GM18511 (cell line): ENCODE measurements at regions not wholly inside any gene's neighbourhood (a gene's known extent, or its start where the extent isn't known, plus 50 kb on each side); places are given as distances from the start of the nearest gene placed in this dataset.

Source experiments
- ATAC-seq: cut with Tn5 transposase; IDR thresholded peaks from one replicate; pipeline ENCODE4 v1.9.1; 2021; ENCODE audit warnings: mild to moderate bottlenecking, moderate library complexity; ENCODE audit not compliant: unreplicated experiment

- ATAC-seq = peak; percentile 90
Measured at GRCh38 chr6:99219788-99220187, 129.7 kb downstream of the FAXC start.

DNA sequence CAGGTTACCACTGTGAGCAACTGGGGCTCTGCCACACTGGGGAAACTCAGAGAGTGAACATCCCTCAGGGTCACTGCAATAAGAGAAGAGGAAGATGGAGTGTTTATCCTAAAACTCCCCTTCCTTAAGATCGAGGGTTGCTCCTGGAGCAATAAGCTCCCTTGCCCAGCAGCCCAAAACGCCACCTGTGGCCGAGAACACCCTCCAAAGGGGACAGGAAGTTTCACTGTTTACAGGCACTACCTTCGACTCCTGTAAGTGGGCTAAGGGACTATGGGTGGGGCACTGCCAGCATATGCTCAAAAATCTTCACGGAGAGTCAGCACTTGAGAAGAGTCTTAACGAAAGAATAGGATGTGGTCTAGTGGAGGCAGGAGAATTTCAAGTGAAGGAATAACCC, 132.5 kb downstream of the FAXC start:
- ATAC-seq = no peak

- ATAC-seq = no peak
Measured at GRCh38 chr6:99195986-99196655, 153.4 kb downstream of the FAXC start.

- no peak for ATAC-seq
Measured at GRCh38 chr6:99192561-99192960, 156.9 kb downstream of the FAXC start.

GRCh38 chr6:99189823-99190721, 159.4 kb downstream of the FAXC start:
- ATAC-seq = peak; percentile 98

DNA sequence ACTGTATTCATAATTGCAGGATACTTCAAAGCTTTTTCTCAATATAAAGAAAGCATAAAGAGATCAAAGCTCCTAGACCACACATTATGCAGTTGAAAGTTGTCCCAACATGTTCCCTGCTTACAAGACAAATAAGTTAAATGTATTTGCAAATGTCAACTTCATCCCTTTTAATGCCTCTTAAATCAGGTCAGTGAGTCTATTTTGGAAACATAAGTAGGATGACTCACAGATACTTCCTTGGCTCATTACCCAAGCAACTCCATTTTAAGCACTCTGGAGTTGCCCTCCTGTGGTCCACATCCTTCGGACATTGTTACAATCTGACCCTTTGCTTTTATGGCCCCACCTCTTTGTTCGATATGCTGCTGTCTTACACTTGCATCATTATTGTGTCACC, 162.0 kb downstream of the FAXC start:
- ATAC-seq = no peak

DNA sequence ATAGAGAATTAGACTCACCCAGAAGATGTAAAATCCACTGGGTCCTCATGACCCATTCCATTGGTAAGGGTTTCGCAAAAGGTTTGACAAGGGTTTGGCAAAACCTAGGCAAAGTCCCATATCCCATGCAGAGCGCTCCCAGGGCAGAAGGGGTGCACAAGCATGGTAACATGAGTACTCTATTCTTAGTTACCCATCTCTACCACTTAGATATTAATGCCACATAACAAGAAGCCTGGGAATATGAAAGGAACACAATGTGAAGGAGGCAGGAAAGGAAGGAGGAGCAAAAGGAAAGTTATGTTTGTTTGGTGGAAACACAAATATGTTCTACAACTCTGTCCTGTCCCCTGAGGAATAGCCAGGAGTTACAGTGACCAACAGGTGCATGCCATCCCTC, 163.1 kb downstream of the FAXC start:
- ATAC-seq = no peak

GRCh38 chr6:99185525-99185924, 163.9 kb downstream of the FAXC start:
- no peak for ATAC-seq

DNA sequence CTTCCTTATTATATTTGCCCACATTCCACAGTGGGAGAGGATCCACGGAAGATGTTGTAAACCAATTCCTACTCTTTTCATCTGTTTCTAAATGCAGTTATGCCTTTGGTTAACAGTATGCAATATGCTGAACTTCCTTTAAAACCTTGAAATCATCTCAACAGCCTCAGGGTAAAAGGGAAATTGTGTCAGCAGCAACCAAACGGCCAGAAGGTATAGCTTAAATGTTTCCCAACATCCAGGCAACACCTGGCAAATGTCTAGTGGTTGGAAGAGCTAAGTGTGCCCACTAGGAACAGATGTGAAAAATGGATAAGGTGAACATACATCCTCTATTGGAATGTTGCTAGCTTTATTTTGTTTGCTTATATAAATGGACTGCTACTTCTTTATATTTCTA, 164.8 kb downstream of the FAXC start:
- ATAC-seq = no peak

DNA sequence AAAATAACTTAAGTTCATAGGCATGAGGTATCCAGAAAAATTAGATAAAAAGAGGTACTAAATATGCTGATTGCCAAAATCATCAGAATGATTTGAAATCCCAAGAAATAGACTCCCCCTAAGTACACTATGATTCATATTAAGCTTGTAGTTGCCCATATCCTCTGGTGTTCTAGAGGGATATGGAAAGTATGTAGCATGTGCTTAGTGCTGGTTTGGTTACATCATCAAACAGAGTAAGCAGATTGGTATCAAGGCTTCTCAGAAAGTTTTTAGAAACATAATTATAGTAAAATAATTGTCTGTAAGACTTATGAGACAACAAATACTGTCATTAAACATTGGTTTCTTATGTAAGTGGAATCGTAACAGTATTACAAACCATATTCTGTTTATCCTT, 166.4 kb downstream of the FAXC start:
- no peak for ATAC-seq

GRCh38 chr6:99181174-99181573, 168.3 kb downstream of the FAXC start:
- ATAC-seq = no peak

DNA sequence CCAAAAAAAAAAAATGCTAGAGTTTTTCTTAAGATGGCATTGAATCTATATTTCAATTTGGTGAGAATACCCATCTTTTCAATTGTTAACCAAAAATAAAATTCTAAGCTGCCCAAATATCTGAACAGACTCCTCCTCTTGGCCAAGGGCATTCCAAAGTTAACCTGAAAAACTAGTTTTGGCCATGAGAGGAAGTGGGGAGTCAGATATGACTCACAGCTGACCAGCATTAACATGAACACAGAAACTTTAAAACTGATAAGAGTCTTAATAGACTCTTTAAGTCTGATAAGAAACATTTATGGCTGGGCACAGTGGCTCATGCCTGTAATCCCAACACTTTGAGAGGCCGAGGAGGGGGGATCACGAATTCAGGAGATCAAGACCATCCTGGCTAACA, 171.3 kb downstream of the FAXC start:
- ATAC-seq = no peak

DNA sequence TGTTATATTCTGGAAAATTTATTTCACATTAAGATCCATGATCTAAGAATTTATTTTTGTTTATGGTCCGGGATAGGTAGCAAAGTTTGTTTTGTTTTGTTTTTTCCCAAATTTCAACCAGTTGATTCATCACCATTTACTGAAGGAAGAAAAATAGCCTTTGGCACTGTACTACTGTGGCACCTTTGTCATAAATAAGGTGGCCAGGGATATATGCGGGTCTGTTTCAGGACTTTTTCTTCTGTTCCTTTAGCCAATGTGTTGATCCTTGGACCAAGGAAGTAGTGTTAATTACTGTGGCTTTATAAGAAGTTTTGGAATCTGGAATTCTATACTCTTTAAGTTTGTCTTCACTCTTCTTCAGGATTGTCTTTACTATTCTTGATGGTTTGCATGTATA, 171.7 kb downstream of the FAXC start:
- ATAC-seq = no peak

- peak; percentile 94 for ATAC-seq
Measured at GRCh38 chr6:99165838-99166237, 183.6 kb downstream of the FAXC start.

DNA sequence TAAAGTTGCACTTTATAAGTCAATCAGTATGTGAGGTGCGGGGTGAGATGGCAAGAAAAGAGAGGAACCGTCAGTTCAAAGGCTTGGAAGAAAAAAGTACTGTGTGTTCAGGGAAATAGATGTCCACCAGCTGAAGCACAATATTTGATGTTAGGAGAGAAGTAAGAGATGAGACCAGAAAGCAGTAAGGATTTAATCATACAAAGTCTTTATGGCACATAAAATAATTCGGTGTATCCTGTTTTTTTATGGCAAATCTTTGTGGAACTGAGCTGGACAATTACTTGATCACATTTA, 197.2 kb downstream of the FAXC start:
- ATAC-seq = no peak

DNA sequence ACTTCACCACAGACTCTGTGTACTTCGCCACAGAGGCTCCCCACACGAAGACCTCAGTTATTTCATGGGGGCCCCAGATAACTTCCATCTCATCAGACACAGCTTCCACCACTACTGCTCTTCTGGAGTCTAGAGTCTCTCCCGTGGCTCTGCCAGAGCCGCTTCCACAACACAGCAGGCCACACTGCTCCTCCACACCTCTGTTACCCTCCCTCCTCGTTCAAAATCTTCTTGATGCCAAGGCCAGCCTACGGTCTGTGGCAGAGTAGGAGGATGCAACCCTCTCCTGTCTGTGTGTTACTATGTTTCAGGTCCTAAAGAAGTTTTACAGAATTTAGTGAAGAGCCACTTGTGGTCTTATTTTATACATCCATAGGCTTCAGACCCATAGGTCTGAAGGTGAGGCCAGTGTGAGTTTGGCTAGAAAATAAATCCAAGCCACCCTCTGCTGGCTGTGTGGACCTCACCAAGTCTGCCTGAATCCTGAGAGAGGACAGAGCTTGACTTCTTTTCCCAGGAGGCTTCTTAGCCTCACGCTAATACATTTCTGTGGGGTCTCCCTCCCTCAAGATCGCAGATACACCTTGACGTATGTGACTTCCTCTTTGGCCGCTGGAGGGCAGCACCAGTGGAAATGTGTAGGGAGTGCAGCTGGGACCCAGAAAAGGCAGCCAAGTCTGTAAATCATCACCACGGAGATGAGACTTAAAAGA, 197.7 kb downstream of the FAXC start:
- peak; percentile 98 for ATAC-seq

DNA sequence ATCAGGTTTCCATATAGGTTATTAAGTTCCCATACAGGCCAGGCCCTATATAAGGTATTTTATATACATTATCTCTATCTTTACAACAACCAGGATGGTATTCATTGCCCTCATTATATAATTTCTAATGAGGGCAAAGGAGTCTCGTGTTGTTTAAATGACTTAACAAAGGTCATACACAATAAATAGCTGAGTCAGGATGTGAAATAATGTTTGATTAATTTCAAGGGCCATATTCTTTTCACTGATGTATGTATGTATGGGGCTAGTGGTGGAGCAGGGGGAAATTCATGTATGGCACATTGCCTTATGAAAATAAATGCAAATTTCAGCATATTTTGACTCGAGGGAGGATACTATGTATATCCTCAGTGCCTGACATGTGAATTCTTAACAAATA, 200.7 kb downstream of the FAXC start:
- no peak for ATAC-seq

- no peak for ATAC-seq
Measured at GRCh38 chr6:99148111-99148510, 200.4 kb upstream of the FBXL4 start.

DNA sequence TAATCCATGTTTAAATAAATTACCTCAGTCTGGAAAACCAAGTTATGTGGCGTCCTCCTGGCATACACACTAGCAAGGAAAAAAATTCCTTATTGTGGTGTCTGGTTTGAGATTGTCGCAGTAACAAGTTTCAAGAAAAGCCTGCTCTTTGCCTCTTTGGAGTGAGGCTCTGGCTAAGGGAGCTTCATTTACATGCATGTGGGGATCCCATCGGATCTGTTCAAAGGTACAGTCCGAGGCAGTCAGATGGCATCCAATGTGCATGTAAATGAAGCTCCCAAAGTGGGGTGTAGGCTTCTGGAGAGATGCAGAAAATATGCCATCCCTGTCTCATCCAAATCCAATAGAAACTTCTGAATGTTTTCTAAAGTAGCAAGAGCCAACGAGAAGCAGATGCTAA, 199.5 kb upstream of the FBXL4 start:
- no peak for ATAC-seq

- no peak for ATAC-seq
Measured at GRCh38 chr6:99146711-99147110, 199.0 kb upstream of the FBXL4 start.

DNA sequence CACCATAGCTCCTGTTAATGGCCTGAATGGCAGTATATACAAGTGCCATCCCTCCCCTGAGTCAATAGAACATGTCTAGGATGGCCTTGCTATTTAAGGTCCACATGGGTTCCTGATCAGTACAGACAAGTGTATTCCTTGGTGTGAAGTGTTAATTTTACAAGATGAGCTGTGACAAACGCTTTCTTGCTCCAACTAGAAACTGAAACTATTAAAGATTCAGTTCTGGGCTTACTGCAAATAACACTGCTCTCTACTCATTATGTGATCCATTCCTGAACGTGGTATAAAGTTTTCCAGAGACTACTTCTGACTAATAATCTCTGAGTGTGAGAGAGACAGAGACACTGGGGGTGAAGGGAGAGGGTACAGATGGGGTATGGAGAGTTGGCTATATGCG, 198.0 kb upstream of the FBXL4 start:
- peak; percentile 53 for ATAC-seq
